Vagina (tissue), 2 donors: ENCODE measurements at regions not wholly inside any gene's neighbourhood (a gene's known extent, or its start where the extent isn't known, plus 50 kb on each side); places are given as distances from the start of the nearest gene placed in this dataset.

Experiments
- DNase-seq, 2 donors: peaks; one replicate each; pipeline ENCODE4 v3.0.0-alpha.2; 2017; ENCODE audit errors: extremely low spot score in 2 of 2
- H3K27ac ChIP-seq: fragments of 200-600 bp; sonication (generic); one replicate; pipeline ENCODE4 v1.5.1; 2019
- H3K27me3 ChIP-seq: fragments of 200-600 bp; sonication (generic); one replicate; pipeline ENCODE4 v1.5.1; 2019
- H3K36me3 ChIP-seq, 2 donors: fragments of 200-600 bp; sonication (generic); one replicate each; pipeline ENCODE4 v1.5.1; 2017 to 2019
- H3K4me1 ChIP-seq: fragments of 200-600 bp; sonication (generic); one replicate; pipeline ENCODE4 v1.5.1; 2019
- H3K4me3 ChIP-seq, 2 donors: fragments of 200-600 bp; sonication (generic); 1 replicate in 1 of 2; 2 replicates in 1 of 2; pipeline ENCODE4 v1.5.1; 2016 to 2019
- H3K9me3 ChIP-seq: fragments of 200-600 bp; sonication (generic); one replicate; pipeline ENCODE4 v1.5.1; 2019
- POLR2A ChIP-seq, 2 donors: fragments of 450-650 bp; IDR thresholded peaks; one replicate each; pipeline ENCODE4 v1.6.1; 2017; ENCODE audit warnings: antibody characterized with exemption in 2 of 2, mild to moderate bottlenecking in 2 of 2, moderate library complexity in 2 of 2
- POLR2AphosphoS5 ChIP-seq, 2 donors: sonication (generic); formaldehyde crosslinking; IDR thresholded peaks; one replicate each; pipeline ENCODE4 v1.9.0; 2017; ENCODE audit warnings: antibody characterized with exemption in 2 of 2, mild to moderate bottlenecking in 2 of 2, low read depth in 1 of 2; ENCODE audit not compliant: insufficient read depth in 1 of 2
- intact Hi-C: fragments of 100-400 bp; cut with DNase I; formaldehyde crosslinking; loops from one replicate; pipeline ENCODE4 v1.15.1; 2023
- TF ChIP-seq, protein P1 (sequence below), 3 experiments: fragments of 450-650 bp in 2 of 3; fragments of 200-600 bp in 1 of 3; sonication (generic) in 1 of 3; IDR thresholded peaks; one replicate each; pipeline ENCODE4 v1.5.1; 2017 to 2019; ENCODE audit warnings: antibody characterized with exemption in 3 of 3, mild to moderate bottlenecking in 2 of 3, moderate library complexity in 2 of 3

DNA sequence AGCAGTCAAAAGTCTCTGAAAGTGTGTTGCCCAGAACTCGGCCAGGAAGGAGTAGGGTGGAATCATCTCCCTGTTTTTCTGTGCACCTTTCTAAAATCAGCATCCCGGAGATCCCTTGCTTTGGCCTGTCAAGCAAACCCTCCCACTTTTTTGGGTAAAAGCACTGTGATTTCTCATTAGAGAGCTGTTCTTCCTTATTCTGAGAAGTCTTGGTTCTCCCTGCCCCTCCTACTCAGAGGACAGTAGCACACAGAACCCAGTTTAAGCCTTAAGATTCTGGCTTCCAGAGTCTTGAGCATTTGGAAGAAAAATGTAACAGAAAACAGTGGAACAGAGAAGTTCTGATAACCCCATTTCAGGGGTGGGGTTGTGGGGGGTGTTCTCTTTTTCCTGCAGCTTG is 52.6 kb upstream of the KATNAL1 start:
- Histone ChIP-seq H3K36me3 (no peaks in the 10 kb centered on the region), H3K27me3 (no peaks in the 10 kb centered on the region), H3K4me3 (no peak overlapping the region), H3K27ac (peak overlapping the region; percentile 37), H3K4me1 (peaks cover 5% of the 10 kb centered on the region), H3K9me3 (no peaks in the 10 kb centered on the region)
- intact Hi-C loops = no loop called here
- DNase-seq = no peak
- no peak for TF ChIP-seq POLR2A (IDR thresholded peaks at IDR 0.05)
- no peak for TF ChIP-seq POLR2AphosphoS5 (IDR thresholded peaks at IDR 0.05; ENCODE audit: insufficient read depth in 1 of 2, low read depth in 1 of 2)
- TF ChIP-seq, protein P1, sequence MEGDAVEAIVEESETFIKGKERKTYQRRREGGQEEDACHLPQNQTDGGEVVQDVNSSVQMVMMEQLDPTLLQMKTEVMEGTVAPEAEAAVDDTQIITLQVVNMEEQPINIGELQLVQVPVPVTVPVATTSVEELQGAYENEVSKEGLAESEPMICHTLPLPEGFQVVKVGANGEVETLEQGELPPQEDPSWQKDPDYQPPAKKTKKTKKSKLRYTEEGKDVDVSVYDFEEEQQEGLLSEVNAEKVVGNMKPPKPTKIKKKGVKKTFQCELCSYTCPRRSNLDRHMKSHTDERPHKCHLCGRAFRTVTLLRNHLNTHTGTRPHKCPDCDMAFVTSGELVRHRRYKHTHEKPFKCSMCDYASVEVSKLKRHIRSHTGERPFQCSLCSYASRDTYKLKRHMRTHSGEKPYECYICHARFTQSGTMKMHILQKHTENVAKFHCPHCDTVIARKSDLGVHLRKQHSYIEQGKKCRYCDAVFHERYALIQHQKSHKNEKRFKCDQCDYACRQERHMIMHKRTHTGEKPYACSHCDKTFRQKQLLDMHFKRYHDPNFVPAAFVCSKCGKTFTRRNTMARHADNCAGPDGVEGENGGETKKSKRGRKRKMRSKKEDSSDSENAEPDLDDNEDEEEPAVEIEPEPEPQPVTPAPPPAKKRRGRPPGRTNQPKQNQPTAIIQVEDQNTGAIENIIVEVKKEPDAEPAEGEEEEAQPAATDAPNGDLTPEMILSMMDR (IDR thresholded peaks at IDR 0.05) = no peak

GRCh38 chr13:30360586-30360985 is 53.2 kb upstream of the KATNAL1 start:
- H3K36me3 ChIP-seq = no peaks in the 10 kb centered on the region
- peaks cover 3% of the 10 kb centered on the region for H3K4me1 ChIP-seq
- no peaks in the 10 kb centered on the region for H3K9me3 ChIP-seq
- TF ChIP-seq POLR2A (IDR thresholded peaks at IDR 0.05) (no peak), POLR2AphosphoS5 (IDR thresholded peaks at IDR 0.05; ENCODE audit: insufficient read depth in 1 of 2, low read depth in 1 of 2) (no peak)
- TF ChIP-seq, protein P1 (IDR thresholded peaks at IDR 0.05) = no peak
- H3K27ac ChIP-seq = peak overlapping the region; percentile 37
- H3K4me3 ChIP-seq = no peak overlapping the region
- intact Hi-C loops = no loop called here
- no peak for DNase-seq
- H3K27me3 ChIP-seq = no peaks in the 10 kb centered on the region

DNA sequence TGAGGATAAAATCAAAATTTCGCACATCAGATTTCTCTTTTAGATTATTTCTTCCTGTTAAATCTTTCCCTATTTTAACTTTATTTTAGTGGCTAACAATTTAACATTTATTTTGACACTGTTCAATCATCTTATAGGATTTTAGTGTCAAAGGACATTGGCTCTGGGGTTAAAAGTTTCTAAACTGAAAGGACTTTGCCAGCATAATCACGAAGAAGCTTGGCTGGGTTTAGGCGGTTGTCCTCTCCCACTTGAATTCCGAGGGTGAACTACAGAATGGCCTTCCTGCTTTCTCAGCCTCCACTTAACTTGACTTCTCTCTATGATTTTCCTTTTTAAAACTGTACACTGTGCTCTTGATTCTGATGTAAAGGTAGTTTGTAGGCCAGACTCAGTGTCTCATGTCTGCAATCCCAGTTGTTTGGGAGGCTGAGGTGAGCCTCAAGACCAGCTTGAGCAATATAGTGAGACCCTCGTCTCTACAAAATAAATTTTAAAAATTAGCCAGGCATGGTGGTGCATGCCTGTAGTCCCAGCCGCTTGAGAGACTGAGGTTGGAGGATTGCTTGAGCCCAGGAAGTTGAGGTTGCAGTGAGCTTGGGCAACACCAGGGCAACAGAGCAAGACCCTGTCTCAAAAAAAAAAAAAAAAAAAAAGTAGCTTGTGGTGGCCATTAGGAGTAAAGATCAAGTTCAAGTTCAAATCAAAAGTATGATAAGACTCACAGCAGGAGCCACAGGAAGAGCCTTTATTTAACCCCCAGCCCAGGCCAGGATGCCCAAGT is 54.8 kb upstream of the KATNAL1 start:
- DNase-seq = no peak
- intact Hi-C loops = no loop called here
- no peak overlapping the region for H3K4me3 ChIP-seq
- H3K9me3 ChIP-seq = no peaks in the 10 kb centered on the region
- peak overlapping the region; percentile 37 for H3K27ac ChIP-seq
- TF ChIP-seq POLR2A (IDR thresholded peaks at IDR 0.05) (no peak), POLR2AphosphoS5 (IDR thresholded peaks at IDR 0.05; ENCODE audit: insufficient read depth in 1 of 2, low read depth in 1 of 2) (no peak)
- TF ChIP-seq, protein P1 (IDR thresholded peaks at IDR 0.05) = no peak
- no peaks in the 10 kb centered on the region for H3K27me3 ChIP-seq
- H3K36me3 ChIP-seq = no peaks in the 10 kb centered on the region
- peaks cover 6% of the 10 kb centered on the region for H3K4me1 ChIP-seq

DNA sequence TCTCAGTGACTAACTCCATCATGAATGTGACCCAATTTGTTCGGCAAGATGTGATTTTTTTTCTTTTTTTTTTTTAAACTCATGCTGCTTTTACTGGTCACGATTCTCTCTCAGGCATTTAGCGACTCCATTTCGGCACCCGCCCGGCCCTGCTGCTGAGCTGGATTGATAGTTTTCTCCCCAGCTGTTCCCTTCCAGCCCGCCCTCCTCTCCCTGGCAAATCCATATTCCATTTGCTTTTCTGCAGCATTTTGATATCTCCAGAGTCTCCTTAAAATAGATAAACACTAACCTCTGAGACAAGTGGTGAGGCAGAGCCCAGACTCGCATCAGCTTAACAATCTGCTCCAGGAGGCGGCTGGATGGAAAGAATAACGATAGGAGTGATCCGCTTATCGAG is 55.5 kb upstream of the KATNAL1 start:
- DNase-seq = no peak
- Histone ChIP-seq H3K36me3 (no peaks in the 10 kb centered on the region), H3K4me1 (peaks cover 6% of the 10 kb centered on the region), H3K27me3 (no peaks in the 10 kb centered on the region), H3K27ac (peak overlapping the region; percentile 37), H3K9me3 (no peaks in the 10 kb centered on the region), H3K4me3 (no peak overlapping the region)
- intact Hi-C loops = no loop called here
- TF ChIP-seq POLR2AphosphoS5 (IDR thresholded peaks at IDR 0.05; ENCODE audit: insufficient read depth in 1 of 2, low read depth in 1 of 2) = no peak
- TF ChIP-seq, protein P1 (IDR thresholded peaks at IDR 0.05) = no peak
- no peak for TF ChIP-seq POLR2A (IDR thresholded peaks at IDR 0.05)

- DNase-seq = no peak
- no peak for TF ChIP-seq POLR2A (IDR thresholded peaks at IDR 0.05)
- TF ChIP-seq, protein P1 (IDR thresholded peaks at IDR 0.05) = no peak
- no peak for TF ChIP-seq POLR2AphosphoS5 (IDR thresholded peaks at IDR 0.05; ENCODE audit: insufficient read depth in 1 of 2, low read depth in 1 of 2)
- intact Hi-C loops = no loop called here
Measured at GRCh38 chr13:30363725-30364124, 56.4 kb upstream of the KATNAL1 start.

More at GRCh38 chr13:30363725-30364124, 56.4 kb upstream of the KATNAL1 start:
- peaks cover 6% of the 10 kb centered on the region for H3K4me1 ChIP-seq
- H3K27ac ChIP-seq = peak overlapping the region; percentile 37
- H3K4me3 ChIP-seq = no peak overlapping the region
- H3K36me3 ChIP-seq = no peaks in the 10 kb centered on the region
- H3K27me3 ChIP-seq = no peaks in the 10 kb centered on the region
- no peaks in the 10 kb centered on the region for H3K9me3 ChIP-seq
